ENCODE measurements at regions not wholly inside any gene's neighbourhood (a gene's known extent, or its start where the extent isn't known, plus 50 kb on each side); places are given as distances from the start of the nearest gene placed in this dataset.

GRCh38 chr20:12815778-12816408 lies 192.9 kb upstream of the SPTLC3 start:
- Mint-ChIP-seq H3K36me3 (ENCODE audit: low read depth) (no peaks in the 10 kb centered on the region), H3K27me3 (ENCODE audit: low read depth) (peaks cover 16% of the 10 kb centered on the region), H3K27ac (ENCODE audit: unreplicated experiment) (no peak overlapping the region), H3K4me3 (no peak overlapping the region), H3K4me1 (no peaks in the 10 kb centered on the region), H3K9me3 (peaks cover 2% of the 10 kb centered on the region)
- no peak for TF ChIP-seq CTCF (conservative IDR thresholded peaks at IDR 0.05)
- no peak for DNase-seq (ENCODE audit: low read depth, low spot score)

- H3K9me3 Mint-ChIP-seq: no peaks in the 10 kb centered on the region
- H3K36me3 Mint-ChIP-seq (ENCODE audit: low read depth): no peaks in the 10 kb centered on the region
- no peak for TF ChIP-seq CTCF (conservative IDR thresholded peaks at IDR 0.05)
- no peak overlapping the region for H3K4me3 Mint-ChIP-seq
- no peaks in the 10 kb centered on the region for H3K4me1 Mint-ChIP-seq
- H3K27ac Mint-ChIP-seq (ENCODE audit: unreplicated experiment): no peak overlapping the region
- peaks cover 3% of the 10 kb centered on the region for H3K27me3 Mint-ChIP-seq (ENCODE audit: low read depth)
- DNase-seq (ENCODE audit: low read depth, low spot score): no peak
These were observed 187.5 kb upstream of the SPTLC3 start for GRCh38 chr20:12821249-12821648.

GRCh38 chr20:12823734-12824133 lies 185.0 kb upstream of the SPTLC3 start:
- no peak for DNase-seq (ENCODE audit: low read depth, low spot score)
- no peak overlapping the region for H3K27ac Mint-ChIP-seq (ENCODE audit: unreplicated experiment)
- H3K27me3 Mint-ChIP-seq (ENCODE audit: low read depth): no peaks in the 10 kb centered on the region
- TF ChIP-seq CTCF (conservative IDR thresholded peaks at IDR 0.05): no peak
- no peaks in the 10 kb centered on the region for H3K36me3 Mint-ChIP-seq (ENCODE audit: low read depth)
- H3K9me3 Mint-ChIP-seq: no peaks in the 10 kb centered on the region
- H3K4me1 Mint-ChIP-seq: no peaks in the 10 kb centered on the region
- no peak overlapping the region for H3K4me3 Mint-ChIP-seq

- Mint-ChIP-seq H3K4me3 (no peak overlapping the region), H3K9me3 (no peaks in the 10 kb centered on the region), H3K4me1 (no peaks in the 10 kb centered on the region), H3K27me3 (ENCODE audit: low read depth) (no peaks in the 10 kb centered on the region), H3K27ac (ENCODE audit: unreplicated experiment) (no peak overlapping the region), H3K36me3 (ENCODE audit: low read depth) (no peaks in the 10 kb centered on the region)
- no peak for DNase-seq (ENCODE audit: low read depth, low spot score)
- TF ChIP-seq CTCF (conservative IDR thresholded peaks at IDR 0.05): no peak
These were observed 184.2 kb upstream of the SPTLC3 start for GRCh38 chr20:12824328-12825225.

GRCh38 chr20:12825226-12825595 lies 183.6 kb upstream of the SPTLC3 start:
- no peak for DNase-seq (ENCODE audit: low read depth, low spot score)
- Mint-ChIP-seq H3K27me3 (ENCODE audit: low read depth) (no peaks in the 10 kb centered on the region), H3K9me3 (no peaks in the 10 kb centered on the region), H3K4me3 (no peak overlapping the region), H3K27ac (ENCODE audit: unreplicated experiment) (no peak overlapping the region), H3K36me3 (ENCODE audit: low read depth) (no peaks in the 10 kb centered on the region), H3K4me1 (no peaks in the 10 kb centered on the region)
- no peak for TF ChIP-seq CTCF (conservative IDR thresholded peaks at IDR 0.05)

All from neural crest cell (in vitro differentiated cells).